ENCODE measurements at regions not wholly inside any gene's neighbourhood (a gene's known extent, or its start where the extent isn't known, plus 50 kb on each side); places are given as distances from the start of the nearest gene placed in this dataset.
"Not testable (repeated sequence)": the region's sequence is repeated elsewhere in the genome, so short reads cannot be mapped to it uniquely, and the experiment has no call there.

DNA sequence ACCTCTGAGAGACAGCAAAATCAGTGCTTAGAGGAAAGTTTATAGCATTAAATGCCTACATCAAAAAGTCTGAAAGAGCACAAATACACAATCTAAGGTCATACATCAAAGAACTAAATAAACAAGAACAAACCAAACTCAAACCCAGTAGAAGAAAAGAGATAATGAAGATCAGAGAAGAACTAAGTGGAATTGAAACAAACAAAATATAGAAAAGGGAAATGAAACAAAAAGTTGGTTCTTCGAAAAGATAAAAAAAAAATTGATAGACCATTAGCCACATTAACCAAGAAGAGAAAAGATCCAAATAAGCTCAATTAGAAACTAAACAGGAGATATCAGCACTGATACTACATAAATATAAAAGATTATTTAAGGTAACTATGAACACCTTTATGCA, 280.0 kb upstream of the NRG3 start:
- no peak overlapping the region for H3K27ac ChIP-seq (ENCODE audit: low read length)
- WGBS = 84% methylated on average over 1 of the region's 1 CpG
- H3K9me3 ChIP-seq (ENCODE audit: control insufficient read depth, low read length) = no peaks in the 10 kb centered on the region
- DNase-seq (no peak), ATAC-seq (no peak)
- H3K4me3 ChIP-seq (ENCODE audit: low read length) = no peak overlapping the region
- no peaks in the 10 kb centered on the region for H3K4me1 ChIP-seq (ENCODE audit: control insufficient read depth, insufficient read depth, low read length)
- no peaks in the 10 kb centered on the region for H3K27me3 ChIP-seq (ENCODE audit: control insufficient read depth, insufficient read depth)
- intact Hi-C loops (cut with DNase I) = no loop called here

DNA sequence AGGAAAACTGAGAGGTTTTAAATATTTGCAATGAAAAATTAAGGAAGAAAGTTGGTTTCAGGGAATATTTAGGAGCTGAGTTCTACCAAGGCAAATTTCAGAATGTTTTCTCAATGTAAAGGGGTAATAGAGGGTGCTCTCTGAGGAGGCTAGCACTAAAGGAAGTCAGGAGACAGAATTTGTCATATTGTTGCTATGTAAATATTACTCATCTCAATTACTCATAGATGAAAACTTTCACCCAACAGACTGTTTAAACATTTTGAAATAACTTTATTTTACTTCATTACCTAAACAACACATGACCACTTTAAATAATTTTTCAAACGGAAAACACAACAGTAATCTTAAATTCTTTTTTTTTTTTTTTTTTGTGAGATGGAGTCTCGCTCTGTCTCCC, 274.8 kb upstream of the NRG3 start:
- H3K27me3 ChIP-seq (ENCODE audit: control insufficient read depth, insufficient read depth) = no peaks in the 10 kb centered on the region
- no peaks in the 10 kb centered on the region for H3K4me1 ChIP-seq (ENCODE audit: control insufficient read depth, insufficient read depth, low read length)
- no peak for DNase-seq
- no peak overlapping the region for H3K27ac ChIP-seq (ENCODE audit: low read length)
- WGBS = 91% methylated on average over 2 of the region's 2 CpGs
- H3K4me3 ChIP-seq (ENCODE audit: low read length) = no peak overlapping the region
- H3K9me3 ChIP-seq (ENCODE audit: control insufficient read depth, low read length) = no peaks in the 10 kb centered on the region
- intact Hi-C loops (cut with DNase I) = no loop called here
- ATAC-seq = no peak

DNA sequence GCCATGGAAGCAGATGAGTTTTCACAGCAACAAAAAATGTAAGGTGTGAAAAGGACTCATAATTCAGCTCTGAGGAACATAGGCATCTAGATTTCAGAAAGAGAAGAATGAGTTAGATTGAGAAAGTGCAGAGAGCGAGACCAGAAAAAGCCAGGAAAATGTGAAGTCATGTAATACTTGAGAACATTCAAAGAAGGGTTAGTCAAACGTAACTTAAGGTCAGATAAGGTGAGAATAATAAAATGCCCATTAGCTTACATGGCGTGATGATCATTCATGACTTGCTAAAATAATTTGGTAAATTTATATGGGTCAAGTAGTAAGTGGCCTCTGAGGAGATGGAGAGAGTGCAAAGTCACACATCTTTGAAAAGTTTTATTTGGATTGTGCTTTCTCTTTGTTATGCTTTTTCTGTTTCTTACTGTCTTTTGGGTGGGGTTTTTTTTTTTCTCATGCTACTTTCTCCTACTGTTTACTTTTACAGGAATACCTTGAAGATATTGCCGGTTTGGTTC, 271.8 kb upstream of the NRG3 start:
- 79% methylated on average over 4 of the region's 4 CpGs for WGBS
- intact Hi-C loops (cut with DNase I) = no loop called here
- Histone ChIP-seq H3K4me3 (ENCODE audit: low read length) (no peak overlapping the region), H3K4me1 (ENCODE audit: control insufficient read depth, insufficient read depth, low read length) (no peaks in the 10 kb centered on the region), H3K27me3 (ENCODE audit: control insufficient read depth, insufficient read depth) (no peaks in the 10 kb centered on the region), H3K9me3 (ENCODE audit: control insufficient read depth, low read length) (no peaks in the 10 kb centered on the region), H3K27ac (ENCODE audit: low read length) (no peak overlapping the region)
- DNase-seq (no peak), ATAC-seq (no peak)

DNA sequence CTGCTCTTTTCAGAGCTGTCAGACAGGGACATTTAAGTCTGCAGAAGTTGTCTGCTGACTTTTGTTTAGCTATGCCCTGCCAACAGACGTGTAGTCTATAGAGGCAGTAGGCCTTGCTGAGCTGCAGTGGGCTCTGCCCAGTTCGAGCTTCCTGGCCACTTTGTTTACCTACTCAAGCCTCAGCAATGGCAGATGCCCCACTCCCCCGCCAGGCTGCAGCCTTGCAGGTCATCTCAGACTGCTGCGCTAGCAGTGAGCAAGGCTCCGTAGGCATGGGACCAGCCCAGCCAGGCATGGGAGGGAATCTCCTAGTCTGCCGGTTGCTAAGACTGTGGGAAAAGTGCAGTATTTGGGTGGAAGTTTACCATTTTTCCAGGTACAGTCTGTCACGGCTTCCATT, 230.5 kb upstream of the NRG3 start:
- ATAC-seq; H3K9me3 ChIP-seq (ENCODE audit: control insufficient read depth, low read length); H3K27me3 ChIP-seq (ENCODE audit: control insufficient read depth, insufficient read depth); H3K4me3 ChIP-seq (ENCODE audit: low read length); H3K27ac ChIP-seq (ENCODE audit: low read length); intact Hi-C loops (cut with DNase I); H3K4me1 ChIP-seq (ENCODE audit: control insufficient read depth, insufficient read depth, low read length): not testable (repeated sequence)
- peak in 1 of 3 donors; percentile 11 for DNase-seq
- WGBS = 81% methylated on average over 7 of the region's 7 CpGs

DNA sequence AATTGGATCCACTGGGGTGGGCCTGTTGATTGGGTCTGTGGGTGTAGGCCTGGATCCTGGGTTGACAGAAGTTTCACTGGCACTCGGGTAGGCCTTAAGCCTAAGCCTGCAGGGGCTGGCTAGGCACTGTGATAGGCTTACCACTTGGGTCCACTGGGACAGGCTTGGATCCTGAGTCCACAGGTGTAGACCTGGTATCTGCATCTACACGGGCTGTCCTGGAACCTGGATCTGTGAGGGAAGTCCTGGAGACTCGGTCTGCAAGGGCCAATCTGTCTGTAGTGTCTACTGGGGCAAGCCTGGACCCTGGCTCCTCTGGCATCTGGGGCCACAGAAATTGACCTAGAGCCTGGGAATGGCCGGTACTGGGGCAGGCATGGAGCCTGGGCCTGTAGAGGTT, 219.0 kb upstream of the NRG3 start:
- WGBS = 72% methylated on average over 4 of the region's 4 CpGs
- H3K9me3 ChIP-seq (ENCODE audit: control insufficient read depth, low read length) = no peaks in the 10 kb centered on the region
- no peak for ATAC-seq
- intact Hi-C loops (cut with DNase I) = no loop called here
- H3K27ac ChIP-seq (ENCODE audit: low read length) = no peak overlapping the region
- DNase-seq = peak in 1 of 3 donors; percentile 19
- no peaks in the 10 kb centered on the region for H3K27me3 ChIP-seq (ENCODE audit: control insufficient read depth, insufficient read depth)
- no peak overlapping the region for H3K4me3 ChIP-seq (ENCODE audit: low read length)
- H3K4me1 ChIP-seq (ENCODE audit: control insufficient read depth, insufficient read depth, low read length) = no peaks in the 10 kb centered on the region

DNA sequence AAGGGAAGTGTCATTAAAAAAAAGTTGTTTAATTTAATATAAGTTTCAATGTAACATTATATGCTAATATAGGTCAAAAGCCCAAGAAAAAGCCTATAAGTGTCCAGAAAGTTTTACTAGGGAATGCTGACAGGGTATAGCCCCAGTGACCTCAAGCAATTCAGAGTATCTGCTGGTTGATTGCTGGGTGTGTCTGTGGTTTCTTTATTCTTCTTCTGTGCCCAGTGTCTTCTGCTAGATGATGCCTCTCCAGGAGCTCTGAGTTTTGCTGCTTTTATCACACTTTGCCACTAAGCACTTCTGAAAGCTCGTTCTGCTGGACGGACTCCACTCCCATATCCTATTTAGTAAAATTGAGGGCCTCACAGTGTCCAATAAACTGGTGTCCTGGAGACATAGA, 212.2 kb upstream of the NRG3 start:
- H3K4me3 ChIP-seq (ENCODE audit: low read length) = no peak overlapping the region
- no peaks in the 10 kb centered on the region for H3K4me1 ChIP-seq (ENCODE audit: control insufficient read depth, insufficient read depth, low read length)
- H3K9me3 ChIP-seq (ENCODE audit: control insufficient read depth, low read length) = no peaks in the 10 kb centered on the region
- DNase-seq (no peak), ATAC-seq (no peak)
- intact Hi-C loops (cut with DNase I) = no loop called here
- H3K27ac ChIP-seq (ENCODE audit: low read length) = no peak overlapping the region
- WGBS = 83% methylated on average over 2 of the region's 2 CpGs
- no peaks in the 10 kb centered on the region for H3K27me3 ChIP-seq (ENCODE audit: control insufficient read depth, insufficient read depth)

DNA sequence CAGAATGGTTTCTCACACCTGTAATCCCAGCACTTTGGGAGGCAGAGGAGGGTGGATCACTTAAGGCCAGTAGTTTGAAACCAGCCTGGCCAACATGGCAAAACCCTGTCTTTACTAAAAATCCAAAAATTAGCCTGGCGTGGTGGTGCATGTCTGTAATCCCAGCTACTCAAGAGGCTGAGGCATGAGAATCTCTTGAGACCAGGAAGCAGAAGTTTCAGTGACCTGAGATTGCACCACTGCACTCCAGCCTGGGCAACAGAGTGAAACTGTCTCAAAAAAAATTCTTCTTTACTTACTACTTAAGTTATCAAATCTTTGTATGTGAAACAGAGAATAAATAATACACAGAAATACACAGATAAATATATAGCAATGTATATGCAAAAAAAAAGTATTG, 210.2 kb upstream of the NRG3 start:
- intact Hi-C loops (cut with DNase I); H3K4me1 ChIP-seq (ENCODE audit: control insufficient read depth, insufficient read depth, low read length); H3K9me3 ChIP-seq (ENCODE audit: control insufficient read depth, low read length); DNase-seq; H3K4me3 ChIP-seq (ENCODE audit: low read length); H3K27me3 ChIP-seq (ENCODE audit: control insufficient read depth, insufficient read depth); ATAC-seq; H3K27ac ChIP-seq (ENCODE audit: low read length): not testable (repeated sequence)
- 70% methylated on average over 1 of the region's 1 CpG for WGBS

DNA sequence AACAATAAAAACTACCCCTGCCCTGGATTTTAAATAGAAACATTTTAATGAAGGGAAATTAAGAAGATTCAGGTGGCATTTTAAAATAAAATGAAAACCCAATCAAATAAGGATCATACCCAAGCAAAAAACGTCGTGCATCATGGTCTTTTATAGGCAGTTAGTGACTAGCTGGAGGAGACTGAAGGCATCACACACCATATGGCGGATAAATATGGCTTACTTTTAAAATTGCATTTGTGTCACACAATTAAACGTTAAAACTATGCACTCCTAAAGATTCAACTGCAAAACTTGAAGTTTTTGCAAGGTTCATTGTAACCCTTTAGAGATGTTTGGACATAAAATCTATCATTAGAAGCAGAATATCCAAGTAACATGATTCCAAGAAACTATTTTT, 200.1 kb upstream of the NRG3 start:
- DNase-seq = no peak
- no peaks in the 10 kb centered on the region for H3K27me3 ChIP-seq (ENCODE audit: control insufficient read depth, insufficient read depth)
- no peaks in the 10 kb centered on the region for H3K9me3 ChIP-seq (ENCODE audit: control insufficient read depth, low read length)
- H3K4me3 ChIP-seq (ENCODE audit: low read length) = no peak overlapping the region
- no peaks in the 10 kb centered on the region for H3K4me1 ChIP-seq (ENCODE audit: control insufficient read depth, insufficient read depth, low read length)
- 73% methylated on average over 4 of the region's 4 CpGs for WGBS
- H3K27ac ChIP-seq (ENCODE audit: low read length) = no peak overlapping the region
- intact Hi-C loops (cut with DNase I) = no loop called here
- no peak for ATAC-seq

DNA sequence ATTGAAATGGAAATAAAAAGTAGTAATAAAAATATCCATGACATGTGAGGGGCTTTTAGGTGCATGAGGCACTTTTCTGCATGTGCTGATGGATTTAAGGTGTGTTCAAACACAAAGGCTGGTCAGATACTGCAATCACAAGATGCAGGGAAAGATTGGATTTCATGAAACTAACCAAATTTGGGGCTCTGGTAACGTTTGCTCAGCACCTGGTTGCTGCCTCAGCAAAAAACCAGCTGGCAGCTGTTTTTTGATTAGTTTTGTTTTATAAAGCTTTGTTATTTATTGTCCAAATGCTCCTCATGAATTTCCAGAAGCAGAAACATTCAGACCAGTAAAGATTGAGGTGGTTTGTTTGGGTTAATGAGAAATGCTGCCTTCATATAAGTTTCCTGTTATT, 195.7 kb upstream of the NRG3 start:
- H3K9me3 ChIP-seq (ENCODE audit: control insufficient read depth, low read length) = no peaks in the 10 kb centered on the region
- no peak overlapping the region for H3K4me3 ChIP-seq (ENCODE audit: low read length)
- 32% methylated on average over 1 of the region's 1 CpG for WGBS
- no peak overlapping the region for H3K27ac ChIP-seq (ENCODE audit: low read length)
- ATAC-seq = no peak
- DNase-seq = no peak
- no peaks in the 10 kb centered on the region for H3K27me3 ChIP-seq (ENCODE audit: control insufficient read depth, insufficient read depth)
- no peaks in the 10 kb centered on the region for H3K4me1 ChIP-seq (ENCODE audit: control insufficient read depth, insufficient read depth, low read length)
- intact Hi-C loops (cut with DNase I) = no loop called here

DNA sequence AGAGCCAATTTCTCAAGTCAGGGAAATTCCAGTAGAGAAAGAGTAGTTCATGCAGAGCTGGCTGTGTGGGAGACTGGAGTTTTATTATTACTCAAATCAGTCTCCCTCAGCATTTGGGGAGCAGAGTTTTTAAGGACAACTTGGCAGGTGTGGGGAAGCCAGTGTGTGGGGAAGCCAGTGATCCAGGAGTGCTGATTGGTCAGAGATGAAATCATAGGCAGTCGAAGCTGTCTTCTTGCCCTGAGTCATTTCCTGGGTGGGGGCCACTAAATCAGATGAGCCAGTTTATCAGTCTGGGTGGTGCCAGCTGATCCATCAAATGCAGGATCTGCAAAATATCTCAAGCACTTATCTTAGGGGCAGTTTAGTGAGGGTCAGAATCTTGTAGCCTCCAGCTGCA, 194.6 kb upstream of the NRG3 start:
- H3K4me3 ChIP-seq (ENCODE audit: low read length) = no peak overlapping the region
- DNase-seq = no peak
- 41% methylated on average over 1 of the region's 1 CpG for WGBS
- intact Hi-C loops (cut with DNase I) = no loop called here
- H3K9me3 ChIP-seq (ENCODE audit: control insufficient read depth, low read length) = no peaks in the 10 kb centered on the region
- no peak for ATAC-seq
- H3K27me3 ChIP-seq (ENCODE audit: control insufficient read depth, insufficient read depth) = no peaks in the 10 kb centered on the region
- H3K4me1 ChIP-seq (ENCODE audit: control insufficient read depth, insufficient read depth, low read length) = no peaks in the 10 kb centered on the region
- H3K27ac ChIP-seq (ENCODE audit: low read length) = no peak overlapping the region

DNA sequence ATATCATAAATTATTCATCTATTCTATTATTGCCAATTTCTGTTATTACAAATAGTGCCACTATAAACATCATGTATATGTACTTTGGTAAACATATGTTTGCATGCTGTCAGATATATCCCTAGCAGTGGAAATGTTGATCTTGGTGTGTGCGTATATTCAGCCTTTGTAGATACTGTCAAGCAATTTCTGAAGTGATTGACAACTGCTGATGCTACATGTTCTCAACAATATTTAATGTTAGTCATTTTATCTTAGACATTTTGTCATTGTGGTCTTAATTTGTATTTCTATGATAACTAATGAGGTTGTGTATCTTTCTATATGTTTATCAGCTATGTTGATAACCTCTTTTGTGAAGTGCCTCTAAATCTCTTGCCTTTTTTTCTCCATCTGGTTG, 186.5 kb upstream of the NRG3 start:
- Histone ChIP-seq H3K4me3 (ENCODE audit: low read length) (no peak overlapping the region), H3K4me1 (ENCODE audit: control insufficient read depth, insufficient read depth, low read length) (no peaks in the 10 kb centered on the region), H3K27me3 (ENCODE audit: control insufficient read depth, insufficient read depth) (no peaks in the 10 kb centered on the region), H3K27ac (ENCODE audit: low read length) (no peak overlapping the region), H3K9me3 (ENCODE audit: control insufficient read depth, low read length) (no peaks in the 10 kb centered on the region)
- DNase-seq = no peak
- intact Hi-C loops (cut with DNase I) = no loop called here
- ATAC-seq = no peak
- WGBS = 93% methylated on average over 1 of the region's 1 CpG

DNA sequence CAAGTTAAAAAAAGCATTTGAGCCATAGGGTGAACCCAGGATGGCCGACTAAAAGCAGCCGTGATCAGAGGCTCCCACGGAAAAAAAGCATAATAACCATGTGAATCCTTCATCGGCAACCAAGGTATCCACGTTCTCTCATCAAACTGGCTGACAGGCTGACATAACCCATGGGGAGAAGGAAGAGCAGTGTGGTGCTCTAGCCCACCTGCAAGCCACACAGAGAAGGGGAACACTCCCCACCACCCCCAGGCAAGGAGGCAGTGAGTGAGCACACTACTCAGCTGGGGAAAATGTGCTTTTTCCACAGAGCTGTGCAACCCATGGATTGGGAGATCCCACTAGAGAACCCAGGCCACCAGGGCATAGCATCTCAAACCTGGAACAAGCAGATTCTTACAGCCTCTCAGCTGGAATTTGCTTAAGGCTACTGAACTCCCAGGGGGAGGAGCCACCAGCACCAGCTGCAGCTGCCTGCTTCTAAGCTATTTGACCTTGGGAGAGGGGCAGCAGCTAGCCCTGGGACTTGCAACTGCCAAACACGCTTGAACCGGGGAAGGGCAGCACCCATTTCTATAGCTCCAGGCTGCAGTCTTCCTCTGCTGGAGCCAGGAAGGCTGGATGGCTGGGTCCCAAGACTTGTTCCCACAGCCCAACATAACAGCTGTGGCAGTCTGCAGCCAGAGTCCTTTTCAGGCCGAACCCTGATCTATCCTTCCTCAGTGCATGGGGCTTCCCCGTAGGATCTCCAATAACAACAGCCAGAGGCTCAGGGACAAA, 178.2 kb upstream of the NRG3 start:
- ATAC-seq = no peak
- intact Hi-C loops (cut with DNase I) = no loop called here
- DNase-seq = peak in 1 of 3 donors; percentile 37
- no peak overlapping the region for H3K4me3 ChIP-seq (ENCODE audit: low read length)
- H3K27ac ChIP-seq (ENCODE audit: low read length) = no peak overlapping the region
- H3K27me3 ChIP-seq (ENCODE audit: control insufficient read depth, insufficient read depth) = no peaks in the 10 kb centered on the region
- H3K9me3 ChIP-seq (ENCODE audit: control insufficient read depth, low read length) = no peaks in the 10 kb centered on the region
- no peaks in the 10 kb centered on the region for H3K4me1 ChIP-seq (ENCODE audit: control insufficient read depth, insufficient read depth, low read length)
- 56% methylated on average over 9 of the region's 9 CpGs for WGBS

Measured in right cardiac atrium (tissue), 5 donors.